ENCODE measurements at regions not wholly inside any gene's neighbourhood (a gene's known extent, or its start where the extent isn't known, plus 50 kb on each side); places are given as distances from the start of the nearest gene placed in this dataset.

DNA sequence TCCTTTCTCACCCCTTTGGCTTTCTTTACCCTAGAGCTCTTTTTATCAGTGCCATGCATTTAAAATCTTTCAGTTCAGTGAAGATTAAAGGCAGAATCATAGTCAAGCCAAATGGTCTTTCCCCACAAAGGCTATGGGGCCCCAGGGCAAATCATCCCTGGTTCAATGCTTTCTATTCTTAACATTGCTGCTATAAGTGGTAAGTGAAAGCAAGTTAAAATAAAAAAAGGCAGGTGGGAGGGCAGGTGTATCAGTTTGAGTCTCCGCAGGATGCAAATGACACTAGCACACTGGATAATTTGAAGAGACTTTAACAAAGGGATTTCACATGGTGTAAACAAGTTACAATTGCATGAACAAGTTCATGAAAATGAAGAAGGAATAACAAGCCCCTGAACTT is 757.4 kb downstream of the SATB2 start:
- no peak overlapping the region for H2AFZ ChIP-seq (ENCODE audit: low read length)
- no peaks in the 10 kb centered on the region for H3K9me3 ChIP-seq (ENCODE audit: low read length)
- no peaks in the 10 kb centered on the region for H3K27me3 ChIP-seq (ENCODE audit: insufficient read depth, low read length)
- no peaks in the 10 kb centered on the region for H3K79me2 ChIP-seq (ENCODE audit: insufficient read depth, low read length)
- no peak overlapping the region for H3K4me2 ChIP-seq (ENCODE audit: low read length)
- no peak overlapping the region for H3K27ac ChIP-seq (ENCODE audit: low read depth, low read length, poor library complexity, severe bottlenecking)
- no peak overlapping the region for H3K9ac ChIP-seq (ENCODE audit: low read length)
- H4K20me1 ChIP-seq (ENCODE audit: insufficient read depth, low read length): no peaks in the 10 kb centered on the region
- H3K36me3 ChIP-seq (ENCODE audit: insufficient read depth, low read length): no peaks in the 10 kb centered on the region
- H3K4me3 ChIP-seq (ENCODE audit: low read depth, low read length, poor library complexity, severe bottlenecking): no peak overlapping the region
- no peaks in the 10 kb centered on the region for H3F3A ChIP-seq (ENCODE audit: insufficient read depth, low read length)
- TF ChIP-seq EZH2 (IDR thresholded peaks at IDR 0.05; ENCODE audit: borderline replicate concordance, low read length): no peak
- TF ChIP-seq, protein P1, sequence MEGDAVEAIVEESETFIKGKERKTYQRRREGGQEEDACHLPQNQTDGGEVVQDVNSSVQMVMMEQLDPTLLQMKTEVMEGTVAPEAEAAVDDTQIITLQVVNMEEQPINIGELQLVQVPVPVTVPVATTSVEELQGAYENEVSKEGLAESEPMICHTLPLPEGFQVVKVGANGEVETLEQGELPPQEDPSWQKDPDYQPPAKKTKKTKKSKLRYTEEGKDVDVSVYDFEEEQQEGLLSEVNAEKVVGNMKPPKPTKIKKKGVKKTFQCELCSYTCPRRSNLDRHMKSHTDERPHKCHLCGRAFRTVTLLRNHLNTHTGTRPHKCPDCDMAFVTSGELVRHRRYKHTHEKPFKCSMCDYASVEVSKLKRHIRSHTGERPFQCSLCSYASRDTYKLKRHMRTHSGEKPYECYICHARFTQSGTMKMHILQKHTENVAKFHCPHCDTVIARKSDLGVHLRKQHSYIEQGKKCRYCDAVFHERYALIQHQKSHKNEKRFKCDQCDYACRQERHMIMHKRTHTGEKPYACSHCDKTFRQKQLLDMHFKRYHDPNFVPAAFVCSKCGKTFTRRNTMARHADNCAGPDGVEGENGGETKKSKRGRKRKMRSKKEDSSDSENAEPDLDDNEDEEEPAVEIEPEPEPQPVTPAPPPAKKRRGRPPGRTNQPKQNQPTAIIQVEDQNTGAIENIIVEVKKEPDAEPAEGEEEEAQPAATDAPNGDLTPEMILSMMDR (IDR thresholded peaks at IDR 0.05; ENCODE audit: low read length): no peak
- H3K4me1 ChIP-seq (ENCODE audit: insufficient read depth, low read length, severe bottlenecking): peaks cover 4% of the 10 kb centered on the region
- no peaks in the 10 kb centered on the region for H3K9me2 ChIP-seq (ENCODE audit: low read depth, low read length)

DNA sequence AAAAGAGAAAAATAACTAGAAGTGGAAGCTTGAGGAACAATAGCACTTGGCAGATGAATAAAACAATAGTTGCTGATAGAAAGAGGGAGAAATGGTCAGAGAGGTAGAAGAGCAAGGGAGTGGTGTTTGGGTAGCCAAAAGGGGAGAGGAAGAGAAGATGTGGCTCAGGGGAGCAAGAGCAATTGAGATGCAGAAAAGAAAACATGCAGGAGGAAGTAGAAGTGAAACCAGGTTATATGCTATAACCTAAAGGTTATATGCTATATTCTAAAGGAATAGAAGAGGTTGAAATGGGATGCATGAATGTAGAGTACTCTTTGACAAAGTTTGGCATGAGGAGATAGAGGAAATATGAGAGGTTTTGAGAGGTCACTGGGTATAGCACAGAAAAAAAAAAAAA is 759.5 kb downstream of the SATB2 start:
- no peak overlapping the region for H3K4me2 ChIP-seq (ENCODE audit: low read length)
- TF ChIP-seq EZH2 (IDR thresholded peaks at IDR 0.05; ENCODE audit: borderline replicate concordance, low read length): no peak
- no peaks in the 10 kb centered on the region for H3F3A ChIP-seq (ENCODE audit: insufficient read depth, low read length)

DNA sequence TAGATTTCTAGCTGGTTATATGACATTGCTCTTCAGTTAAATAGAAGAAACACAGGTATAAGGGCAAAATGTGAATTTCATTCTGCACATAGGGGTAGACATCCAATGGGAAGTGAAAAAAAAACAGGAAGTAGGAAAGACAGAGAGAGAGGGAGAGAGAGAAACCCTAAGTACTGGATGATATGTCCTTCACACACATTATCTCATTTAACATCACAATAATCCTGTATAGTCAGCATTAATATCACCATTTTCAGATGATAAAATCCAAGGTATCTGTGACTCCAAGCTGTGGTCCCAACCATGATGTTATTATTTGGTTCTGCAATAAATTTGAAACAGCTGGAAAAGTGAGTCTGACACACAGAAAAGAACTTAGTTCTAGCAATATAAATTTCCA is 759.9 kb downstream of the SATB2 start:
- peaks cover 4% of the 10 kb centered on the region for H3K4me1 ChIP-seq (ENCODE audit: insufficient read depth, low read length, severe bottlenecking)
- no peaks in the 10 kb centered on the region for H3K27me3 ChIP-seq (ENCODE audit: insufficient read depth, low read length)
- no peak overlapping the region for H3K4me3 ChIP-seq (ENCODE audit: low read depth, low read length, poor library complexity, severe bottlenecking)
- H2AFZ ChIP-seq (ENCODE audit: low read length): no peak overlapping the region
- no peaks in the 10 kb centered on the region for H3K9me3 ChIP-seq (ENCODE audit: low read length)
- TF ChIP-seq, protein P1 (IDR thresholded peaks at IDR 0.05; ENCODE audit: low read length): no peak
- no peak for TF ChIP-seq EZH2 (IDR thresholded peaks at IDR 0.05; ENCODE audit: borderline replicate concordance, low read length)
- no peak overlapping the region for H3K4me2 ChIP-seq (ENCODE audit: low read length)
- no peaks in the 10 kb centered on the region for H3K9me2 ChIP-seq (ENCODE audit: low read depth, low read length)
- H3K27ac ChIP-seq (ENCODE audit: low read depth, low read length, poor library complexity, severe bottlenecking): no peak overlapping the region
- no peak overlapping the region for H3K9ac ChIP-seq (ENCODE audit: low read length)
- no peaks in the 10 kb centered on the region for H3F3A ChIP-seq (ENCODE audit: insufficient read depth, low read length)
- H3K79me2 ChIP-seq (ENCODE audit: insufficient read depth, low read length): no peaks in the 10 kb centered on the region
- no peaks in the 10 kb centered on the region for H4K20me1 ChIP-seq (ENCODE audit: insufficient read depth, low read length)
- H3K36me3 ChIP-seq (ENCODE audit: insufficient read depth, low read length): no peaks in the 10 kb centered on the region

More for the DNA sequence above, 759.5 kb downstream of the SATB2 start:
- Histone ChIP-seq H3K27ac (ENCODE audit: low read depth, low read length, poor library complexity, severe bottlenecking) (no peak overlapping the region), H3K4me3 (ENCODE audit: low read depth, low read length, poor library complexity, severe bottlenecking) (no peak overlapping the region), H3K27me3 (ENCODE audit: insufficient read depth, low read length) (no peaks in the 10 kb centered on the region), H3K9ac (ENCODE audit: low read length) (no peak overlapping the region), H3K36me3 (ENCODE audit: insufficient read depth, low read length) (no peaks in the 10 kb centered on the region), H2AFZ (ENCODE audit: low read length) (no peak overlapping the region), H4K20me1 (ENCODE audit: insufficient read depth, low read length) (no peaks in the 10 kb centered on the region), H3K9me3 (ENCODE audit: low read length) (no peaks in the 10 kb centered on the region), H3K9me2 (ENCODE audit: low read depth, low read length) (no peaks in the 10 kb centered on the region), H3K4me1 (ENCODE audit: insufficient read depth, low read length, severe bottlenecking) (peaks cover 4% of the 10 kb centered on the region), H3K79me2 (ENCODE audit: insufficient read depth, low read length) (no peaks in the 10 kb centered on the region)

DNA sequence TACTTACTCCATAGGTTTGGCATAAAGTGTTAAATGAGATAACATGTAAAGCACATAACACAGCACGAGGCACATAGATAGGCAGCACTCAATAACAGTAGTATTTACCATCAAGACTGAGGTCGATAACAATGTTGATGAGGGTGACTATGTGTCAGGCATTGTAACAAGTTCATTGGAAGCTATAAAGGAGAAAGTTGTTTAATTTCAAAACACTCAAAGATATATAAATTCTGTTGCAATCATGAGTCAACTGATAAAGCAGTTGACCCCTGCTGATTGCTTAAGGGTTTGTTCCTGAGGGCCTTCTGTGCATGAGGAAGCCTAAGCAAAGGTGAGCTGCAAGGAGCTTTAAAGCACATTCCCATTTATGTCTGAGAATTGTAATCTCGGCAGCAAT is 760.5 kb downstream of the SATB2 start:
- Histone ChIP-seq H2AFZ (ENCODE audit: low read length) (no peak overlapping the region), H3K9me3 (ENCODE audit: low read length) (no peaks in the 10 kb centered on the region), H3F3A (ENCODE audit: insufficient read depth, low read length) (no peaks in the 10 kb centered on the region), H4K20me1 (ENCODE audit: insufficient read depth, low read length) (no peaks in the 10 kb centered on the region), H3K4me2 (ENCODE audit: low read length) (no peak overlapping the region), H3K9ac (ENCODE audit: low read length) (no peak overlapping the region), H3K79me2 (ENCODE audit: insufficient read depth, low read length) (no peaks in the 10 kb centered on the region), H3K4me3 (ENCODE audit: low read depth, low read length, poor library complexity, severe bottlenecking) (no peak overlapping the region), H3K27me3 (ENCODE audit: insufficient read depth, low read length) (no peaks in the 10 kb centered on the region), H3K9me2 (ENCODE audit: low read depth, low read length) (no peaks in the 10 kb centered on the region), H3K36me3 (ENCODE audit: insufficient read depth, low read length) (no peaks in the 10 kb centered on the region), H3K27ac (ENCODE audit: low read depth, low read length, poor library complexity, severe bottlenecking) (no peak overlapping the region), H3K4me1 (ENCODE audit: insufficient read depth, low read length, severe bottlenecking) (peaks cover 4% of the 10 kb centered on the region)
- TF ChIP-seq, protein P1 (IDR thresholded peaks at IDR 0.05; ENCODE audit: low read length): no peak
- TF ChIP-seq EZH2 (IDR thresholded peaks at IDR 0.05; ENCODE audit: borderline replicate concordance, low read length): no peak

All from OCI-LY1 (cell line).